IMR-90 (cell line): ENCODE measurements at regions not wholly inside any gene's neighbourhood (a gene's known extent, or its start where the extent isn't known, plus 50 kb on each side); places are given as distances from the start of the nearest gene placed in this dataset.
"Not testable (repeated sequence)": the region's sequence is repeated elsewhere in the genome, so short reads cannot be mapped to it uniquely, and the experiment has no call there.

ENCODE experiments used
- ATAC-seq: fragments of 200-7000 bp; cut with Tn5 transposase; 2 replicates; pipeline ENCODE4 v1.9.1; 2020; ENCODE audit warnings: low read depth, mild to moderate bottlenecking, moderate library complexity
- BruUV-seq: library from RNA; stranded (reverse); fragments of 400-500 nt; replicated peaks from 2 replicates; lab custom pipeline; 2021; lab: Mats Ljungman, UMichigan
- CTCF ChIA-PET: fragments of 300-600 bp; formaldehyde crosslinking; extraction: SDS; loops from one replicate; lab custom pipeline; 2021; ENCODE audit warnings: antibody characterized with exemption; lab: Yijun Ruan, JAX
- POLR2A ChIA-PET: fragments of 300-600 bp; sonication (Branson Sonifier 250); formaldehyde crosslinking; loops from one replicate; lab custom pipeline; 2022; ENCODE audit warnings: antibody characterized with exemption; ENCODE audit not compliant: unreplicated experiment; lab: Charles Lee
- DNase-seq: peaks from one replicate; pipeline ENCODE4 v3.0.0; 2013
- H2AFZ ChIP-seq: replicated peaks from 2 replicates; pipeline ENCODE3; 2013; ENCODE audit warnings: low read length, mild to moderate bottlenecking; ENCODE audit not compliant: poor library complexity
- H2AK5ac ChIP-seq: 2 replicates; pipeline ENCODE4 v1.6.1; 2013; ENCODE audit warnings: low read depth, low read length, inconsistent platforms
- H2AK9ac ChIP-seq: replicated peaks from 2 replicates; pipeline ENCODE3; 2013; ENCODE audit warnings: mild to moderate bottlenecking, low read depth, low read length, moderate library complexity; ENCODE audit not compliant: poor library complexity
- H2BK120ac ChIP-seq: 2 replicates; pipeline ENCODE4 v1.6.1; 2013; ENCODE audit warnings: low read depth, low read length, inconsistent platforms
- H2BK15ac ChIP-seq: 3 replicates; pipeline ENCODE4 v1.6.1; 2013; ENCODE audit warnings: low read depth, low read length, inconsistent platforms
- H2BK20ac ChIP-seq: 2 replicates; pipeline ENCODE4 v1.6.1; 2013; ENCODE audit warnings: low read depth, mild to moderate bottlenecking, inconsistent platforms, low read length, moderate library complexity
- H2BK5ac ChIP-seq: 2 replicates; pipeline ENCODE4 v1.6.1; 2013; ENCODE audit warnings: mild to moderate bottlenecking, low read depth, low read length, inconsistent platforms; ENCODE audit not compliant: poor library complexity, severe bottlenecking
- H3K14ac ChIP-seq: replicated peaks from 2 replicates; pipeline ENCODE4 v1.6.1; 2013; ENCODE audit warnings: low read depth, low read length, inconsistent platforms
- H3K18ac ChIP-seq: 2 replicates; pipeline ENCODE4 v1.6.1; 2013; ENCODE audit warnings: low read depth, low read length, control low read depth
- H3K23ac ChIP-seq: 2 replicates; pipeline ENCODE4 v1.6.1; 2013; ENCODE audit warnings: low read depth, low read length, inconsistent platforms
- H3K27ac ChIP-seq: 2 replicates; pipeline ENCODE4 v1.5.1; 2013; ENCODE audit warnings: mild to moderate bottlenecking, control low read depth, low read length; ENCODE audit not compliant: insufficient read depth
- H3K27me3 ChIP-seq: 2 replicates; pipeline ENCODE4 v1.6.1; 2013; ENCODE audit warnings: low read length; ENCODE audit not compliant: control insufficient read depth, insufficient read depth
- H3K36me3 ChIP-seq: 2 replicates; pipeline ENCODE4 v1.6.1; 2013; ENCODE audit warnings: low read length, mixed read lengths; ENCODE audit not compliant: control insufficient read depth, insufficient read depth
- H3K4ac ChIP-seq: 2 replicates; pipeline ENCODE4 v1.6.1; 2013; ENCODE audit warnings: low read depth, low read length, inconsistent platforms
- H3K4me1 ChIP-seq: 2 replicates; pipeline ENCODE4 v1.6.1; 2013; ENCODE audit warnings: low read length, mixed read lengths; ENCODE audit not compliant: control insufficient read depth, insufficient read depth
- H3K4me2 ChIP-seq: 2 replicates; pipeline ENCODE4 v1.6.1; 2013; ENCODE audit warnings: low read depth, mild to moderate bottlenecking, control low read depth, low read length, moderate library complexity
- H3K4me3 ChIP-seq: 2 replicates; pipeline ENCODE4 v1.5.1; 2013; ENCODE audit warnings: low read depth, mild to moderate bottlenecking, control low read depth, low read length, moderate library complexity; ENCODE audit not compliant: insufficient read depth
- H3K56ac ChIP-seq: 2 replicates; pipeline ENCODE4 v1.6.1; 2013; ENCODE audit warnings: low read length, inconsistent platforms; ENCODE audit not compliant: insufficient read depth; ENCODE audit errors: extremely low read depth
- H3K79me1 ChIP-seq, 2 experiments: 2 replicates each; pipeline ENCODE4 v1.6.1; 2013; ENCODE audit warnings: low read length in 2 of 2, inconsistent platforms in 1 of 2, low read depth in 1 of 2
- H3K9ac ChIP-seq: 2 replicates; pipeline ENCODE4 v1.6.1; 2013; ENCODE audit warnings: low read depth, low read length, control low read depth
- H3K9me1 ChIP-seq: 2 replicates; pipeline ENCODE4 v1.6.1; 2013; ENCODE audit warnings: low read length, inconsistent platforms; ENCODE audit not compliant: insufficient read depth
- H3K9me3 ChIP-seq: 2 replicates; pipeline ENCODE4 v1.6.1; 2013; ENCODE audit warnings: low read length; ENCODE audit not compliant: control insufficient read depth, insufficient read depth
- H4K20me1 ChIP-seq: 2 replicates; pipeline ENCODE4 v1.6.1; 2013; ENCODE audit warnings: low read length, inconsistent platforms; ENCODE audit not compliant: insufficient read depth
- H4K5ac ChIP-seq: 2 replicates; pipeline ENCODE4 v1.6.1; 2013; ENCODE audit warnings: mild to moderate bottlenecking, low read depth, low read length, control low read depth
- H4K8ac ChIP-seq, 2 experiments: 2 replicates each; pipeline ENCODE4 v1.6.1; 2013; ENCODE audit warnings: low read depth in 2 of 2, low read length in 2 of 2, control low read depth in 1 of 2, inconsistent platforms in 1 of 2
- H4K91ac ChIP-seq: 2 replicates; pipeline ENCODE4 v1.6.1; 2013; ENCODE audit warnings: low read depth, low read length, inconsistent platforms; ENCODE audit not compliant: insufficient read depth
- WGBS, 2 experiments: methylation state at CpG; one replicate each; pipeline versions ENCODE4 v1.1.5 to v1.1.7; 2013; ENCODE audit warnings: missing lambda C conversion rate in 2 of 2; ENCODE audit not compliant: insufficient read length in 1 of 2; ENCODE audit errors: extremely low coverage in 2 of 2; 5-methylcytosine and 5-hydroxymethylcytosine counted together
- dilution Hi-C: fragments of 300-500 bp; cut with HindIII; formaldehyde crosslinking; loops from one replicate; pipeline ENCODE4 v1.14.3; 2018; ENCODE audit warnings: low sequenced_read_pairs; ENCODE audit not compliant: unreplicated experiment
- in situ Hi-C: fragments of 300-500 bp; cut with MboI; formaldehyde crosslinking; loops from 3 replicates; pipeline ENCODE4 v1.14.3; 2019; ENCODE audit warnings: low sequenced_read_pairs, inconsistent platforms, mixed read lengths
- intact Hi-C: fragments of 100-400 bp; cut with micrococcal nuclease; formaldehyde crosslinking; loops from 2 replicates; pipeline ENCODE4 v1.10.0; 2022

- H3K56ac ChIP-seq, H2AK5ac ChIP-seq, H3K4me1 ChIP-seq, BruUV-seq, H2BK20ac ChIP-seq, H3K4me3 ChIP-seq, in situ Hi-C loops, ATAC-seq, H3K23ac ChIP-seq, H3K27ac ChIP-seq, H3K4me2 ChIP-seq, H3K9ac ChIP-seq, CTCF ChIA-PET, H3K18ac ChIP-seq, H4K20me1 ChIP-seq, H3K9me1 ChIP-seq, H3K79me1 ChIP-seq, dilution Hi-C loops, H2BK15ac ChIP-seq, H4K5ac ChIP-seq, H3K9me3 ChIP-seq, intact Hi-C loops, H3K4ac ChIP-seq, DNase-seq, POLR2A ChIA-PET, H2AK9ac ChIP-seq, H2BK5ac ChIP-seq, H3K36me3 ChIP-seq, H2AFZ ChIP-seq, H2BK120ac ChIP-seq, H4K8ac ChIP-seq, H3K27me3 ChIP-seq, H3K14ac ChIP-seq, H4K91ac ChIP-seq: not testable (repeated sequence)
- WGBS, 2 experiments = 8% methylated on average over 2 of the region's 7 CpGs; no CpG with 5 or more reads in 1 of the 2 experiments
These were observed 65.6 kb upstream of the SRD5A3 start for GRCh38 chr4:55280474-55280873.

DNA sequence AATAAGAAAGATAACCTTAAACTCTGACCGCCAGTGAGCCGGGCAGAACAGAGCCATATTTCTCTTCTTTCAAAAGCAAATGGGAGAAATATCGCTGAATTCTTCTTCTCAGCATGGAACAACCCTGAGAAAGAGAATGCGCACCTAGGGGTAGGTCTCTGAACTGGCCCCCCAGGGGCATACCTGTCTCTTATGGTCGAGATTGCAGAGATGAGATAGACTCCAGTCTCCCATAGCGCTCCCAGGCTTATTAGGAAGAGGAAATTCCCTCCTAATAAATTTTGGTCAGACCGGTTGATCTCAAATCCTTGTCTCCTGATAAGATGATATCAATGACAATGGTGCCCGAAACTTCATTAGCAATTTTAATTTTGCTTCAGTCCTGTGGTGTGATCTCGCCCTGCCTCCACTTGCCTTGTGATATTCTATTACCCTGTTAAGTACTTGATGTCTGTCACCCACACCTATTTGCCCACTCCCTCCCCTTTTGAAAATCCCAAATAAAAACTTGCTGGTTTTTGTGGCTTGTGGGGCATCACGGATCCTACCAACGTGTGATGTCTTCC is 64.8 kb upstream of the SRD5A3 start:
- H3K56ac ChIP-seq, H4K5ac ChIP-seq, H3K9ac ChIP-seq, H3K36me3 ChIP-seq, H4K8ac ChIP-seq, H3K23ac ChIP-seq, dilution Hi-C loops, intact Hi-C loops, H3K4me2 ChIP-seq, H2BK5ac ChIP-seq, H2AK5ac ChIP-seq, H2AFZ ChIP-seq, H2AK9ac ChIP-seq, H4K91ac ChIP-seq, H4K20me1 ChIP-seq, H3K27ac ChIP-seq, H3K4me3 ChIP-seq, H3K9me3 ChIP-seq, H3K18ac ChIP-seq, in situ Hi-C loops, ATAC-seq, DNase-seq, H3K79me1 ChIP-seq, H3K9me1 ChIP-seq, H2BK15ac ChIP-seq, H3K27me3 ChIP-seq, H2BK120ac ChIP-seq, POLR2A ChIA-PET, CTCF ChIA-PET, H3K14ac ChIP-seq, H3K4me1 ChIP-seq, H3K4ac ChIP-seq, H2BK20ac ChIP-seq, BruUV-seq: not testable (repeated sequence)
- WGBS, 2 experiments = no CpG with 5 or more reads among the region's 11 CpGs
